Right lobe of liver (tissue), 6 donors: ENCODE measurements at regions not wholly inside any gene's neighbourhood (a gene's known extent, or its start where the extent isn't known, plus 50 kb on each side); places are given as distances from the start of the nearest gene placed in this dataset.

ENCODE experiments used
- ATAC-seq, 4 donors: fragments of 200-7000 bp; cut with Tn5 transposase; one replicate each; pipeline ENCODE4 v1.9.1; 2020; ENCODE audit warnings: mild to moderate bottlenecking in 4 of 4, moderate library complexity in 4 of 4
- DNase-seq, 3 donors: peaks; one replicate each; pipeline ENCODE4 v3.0.0-alpha.2; 2020
- H3K27ac ChIP-seq, 3 donors: fragments of 200-600 bp; one replicate each; pipeline ENCODE4 v1.8.0; 2022
- H3K27me3 ChIP-seq, 2 donors: fragments of 200-600 bp; one replicate each; pipeline ENCODE4 v1.8.0; 2022
- H3K36me3 ChIP-seq, 4 donors: fragments of 200-600 bp; sonication (generic) in 1 of 4; one replicate each; pipeline versions ENCODE4 v1.5.1 to v1.8.0; 2017 to 2022; ENCODE audit warnings: control low read depth in 1 of 4
- H3K4me1 ChIP-seq, 4 donors: fragments of 200-600 bp; sonication (generic) in 1 of 4; one replicate each; pipeline versions ENCODE4 v1.5.1 to v1.8.0; 2017 to 2022; ENCODE audit warnings: control low read depth in 1 of 4
- H3K4me3 ChIP-seq, 3 donors: fragments of 200-600 bp; one replicate each; pipeline ENCODE4 v1.8.0; 2022
- H3K9me3 ChIP-seq, 4 donors: fragments of 200-600 bp; sonication (generic) in 1 of 4; one replicate each; pipeline versions ENCODE4 v1.5.1 to v1.8.0; 2017 to 2022; ENCODE audit warnings: control low read depth in 1 of 4
- CTCF ChIP-seq, 4 donors: fragments of 200-600 bp in 3 of 4; fragments of 450-650 bp in 1 of 4; IDR thresholded peaks; one replicate each; pipeline versions ENCODE4 v1.5.1 to v1.8.0; 2016 to 2022; ENCODE audit warnings: antibody characterized with exemption in 4 of 4, mild to moderate bottlenecking in 2 of 4
- POLR2A ChIP-seq: fragments of 450-650 bp; IDR thresholded peaks from one replicate; pipeline ENCODE4 v1.6.1; 2017; ENCODE audit warnings: antibody characterized with exemption, mild to moderate bottlenecking
- WGBS: methylation state at CpG from one replicate; pipeline ENCODE4 v1.1.6; 2018; ENCODE audit warnings: low coverage, low lambda C conversion rate; ENCODE audit not compliant: insufficient coverage; ENCODE audit errors: missing lambda C conversion rate; 5-methylcytosine and 5-hydroxymethylcytosine counted together
- intact Hi-C, 2 donors: fragments of 100-400 bp; cut with DNase I; formaldehyde crosslinking; loops; one replicate each; pipeline versions ENCODE4 v1.11.2 to v1.14.1; 2022
- donor health status: DM: no; HTN: yes; CAD: no.
- donor health status: DM: no; HTN: no; CAD: no.
- donor health status: DM: no; HTN: no; CAD: no.
- donor health status: DM: no; HTN: yes; CAD: no.
- donor health status: DM: no; HTN: yes; CAD: no.

- H3K9me3 ChIP-seq: no peaks in the 10 kb centered on the region
- H3K36me3 ChIP-seq: no peaks in the 10 kb centered on the region
- TF ChIP-seq POLR2A (no peak), CTCF (IDR thresholded peaks at IDR 0.05) (no peak)
- WGBS: 69% methylated on average over 3 of the region's 3 CpGs
- no peak overlapping the region for H3K27ac ChIP-seq
- no peaks in the 10 kb centered on the region for H3K27me3 ChIP-seq
- ATAC-seq (no peak), DNase-seq (no peak)
- no peak overlapping the region for H3K4me3 ChIP-seq
- H3K4me1 ChIP-seq: no peaks in the 10 kb centered on the region
- intact Hi-C loops: no loop called here
These were observed 235.1 kb upstream of the MEOX2 start for GRCh38 chr7:15921576-15921975.

GRCh38 chr7:15920953-15921352, 234.5 kb upstream of the MEOX2 start:
- WGBS: 72% methylated on average over 7 of the region's 7 CpGs
- no peak for ATAC-seq
- intact Hi-C loops: no loop called here

GRCh38 chr7:15916681-15917380, 230.3 kb upstream of the MEOX2 start:
- WGBS: 62% methylated on average over 4 of the region's 4 CpGs
- ATAC-seq (no peak), DNase-seq (no peak)
- no peaks in the 10 kb centered on the region for H3K36me3 ChIP-seq
- H3K9me3 ChIP-seq: no peaks in the 10 kb centered on the region
- no peaks in the 10 kb centered on the region for H3K27me3 ChIP-seq
- no peaks in the 10 kb centered on the region for H3K4me1 ChIP-seq
- H3K4me3 ChIP-seq: no peak overlapping the region
- intact Hi-C loops: no loop called here
- TF ChIP-seq CTCF (IDR thresholded peaks at IDR 0.05): no peak
- no peak for TF ChIP-seq POLR2A
- no peak overlapping the region for H3K27ac ChIP-seq

More at GRCh38 chr7:15920953-15921352, 234.5 kb upstream of the MEOX2 start:
- TF ChIP-seq POLR2A (no peak), CTCF (IDR thresholded peaks at IDR 0.05) (no peak)
- Histone ChIP-seq H3K4me1 (no peaks in the 10 kb centered on the region), H3K27me3 (no peaks in the 10 kb centered on the region), H3K27ac (no peak overlapping the region), H3K9me3 (no peaks in the 10 kb centered on the region), H3K36me3 (no peaks in the 10 kb centered on the region), H3K4me3 (no peak overlapping the region)
- DNase-seq: no peak

- intact Hi-C loops: no loop called here
- Histone ChIP-seq H3K27me3 (no peaks in the 10 kb centered on the region), H3K27ac (no peak overlapping the region), H3K9me3 (no peaks in the 10 kb centered on the region), H3K4me3 (no peak overlapping the region), H3K4me1 (no peaks in the 10 kb centered on the region), H3K36me3 (no peaks in the 10 kb centered on the region)
- DNase-seq (no peak), ATAC-seq (no peak)
- TF ChIP-seq POLR2A (no peak), CTCF (IDR thresholded peaks at IDR 0.05) (no peak)
- 89% methylated on average over 5 of the region's 6 CpGs for WGBS
These were observed 229.3 kb upstream of the MEOX2 start for GRCh38 chr7:15915686-15916293.
